Activated T-cell treated with anti-CD3 and anti-CD28 coated beads, Interleukin-2, amount 50 U/mL, for 72 hours (primary cell): ENCODE measurements at regions not wholly inside any gene's neighbourhood (a gene's known extent, or its start where the extent isn't known, plus 50 kb on each side); places are given as distances from the start of the nearest gene placed in this dataset.

Source experiments
- ATAC-seq, 2 donors: fragments of 150-1000 bp; cut with Tn5 transposase; replicated peaks in 1 of 2; 2 replicates each; pipeline ENCODE4 v1.10.0; 2021; ENCODE audit warnings: moderate library complexity in 2 of 2, mild to moderate bottlenecking in 1 of 2
- DNase-seq, 2 donors: peaks; one replicate each; pipeline ENCODE4 v3.0.0; 2021 to 2022; ENCODE audit warnings: mixed read lengths in 1 of 2
- H3K27ac Mint-ChIP-seq: one replicate; pipeline ENCODE4 v1.8.0; 2022; ENCODE audit warnings: mild to moderate bottlenecking, moderate library complexity, mixed read lengths
- H3K27me3 Mint-ChIP-seq: one replicate; pipeline ENCODE4 v1.8.0; 2022; ENCODE audit warnings: low read depth, mixed read lengths
- H3K36me3 Mint-ChIP-seq, 2 donors: one replicate each; pipeline ENCODE4 v1.8.0; 2022; ENCODE audit warnings: mixed read lengths in 2 of 2, mild to moderate bottlenecking in 1 of 2; ENCODE audit not compliant: insufficient read depth in 2 of 2
- H3K4me1 Mint-ChIP-seq: one replicate; pipeline ENCODE4 v1.8.0; 2022; ENCODE audit warnings: low read depth, mixed read lengths
- H3K4me3 Mint-ChIP-seq, 2 donors: one replicate each; pipeline ENCODE4 v1.8.0; 2022; ENCODE audit warnings: mild to moderate bottlenecking in 2 of 2, mixed read lengths in 2 of 2, moderate library complexity in 2 of 2
- H3K9me3 Mint-ChIP-seq, 2 donors: one replicate each; pipeline ENCODE4 v1.8.0; 2022; ENCODE audit warnings: mixed read lengths in 2 of 2

- no peaks in the 10 kb centered on the region for H3K27me3 Mint-ChIP-seq
- H3K4me3 Mint-ChIP-seq, result no peak overlapping the region
- DNase-seq (no peak), ATAC-seq (no peak)
- no peaks in the 10 kb centered on the region for H3K36me3 Mint-ChIP-seq
- peaks cover 0 to 1% of the 10 kb centered on the region in 2 donors for H3K9me3 Mint-ChIP-seq
- no peak overlapping the region for H3K27ac Mint-ChIP-seq
- H3K4me1 Mint-ChIP-seq, result no peaks in the 10 kb centered on the region
Measured at GRCh38 chr1:87719658-87720057, 391.0 kb downstream of the LMO4 start.

- H3K27me3 Mint-ChIP-seq, result no peaks in the 10 kb centered on the region
- no peak overlapping the region for H3K4me3 Mint-ChIP-seq
- no peak overlapping the region for H3K27ac Mint-ChIP-seq
- DNase-seq (no peak), ATAC-seq (no peak)
- H3K36me3 Mint-ChIP-seq, result no peaks in the 10 kb centered on the region
- peaks cover 0 to 1% of the 10 kb centered on the region in 2 donors for H3K9me3 Mint-ChIP-seq
- no peaks in the 10 kb centered on the region for H3K4me1 Mint-ChIP-seq
Measured at GRCh38 chr1:87720561-87720960, 391.9 kb downstream of the LMO4 start.

GRCh38 chr1:87723193-87723592 is 394.5 kb downstream of the LMO4 start:
- ATAC-seq (no peak), DNase-seq (no peak)
- peaks cover 0 to 1% of the 10 kb centered on the region in 2 donors for H3K9me3 Mint-ChIP-seq
- no peaks in the 10 kb centered on the region for H3K27me3 Mint-ChIP-seq
- H3K27ac Mint-ChIP-seq, result no peak overlapping the region
- no peaks in the 10 kb centered on the region for H3K4me1 Mint-ChIP-seq
- no peaks in the 10 kb centered on the region for H3K36me3 Mint-ChIP-seq
- no peak overlapping the region for H3K4me3 Mint-ChIP-seq

- H3K27me3 Mint-ChIP-seq, result peaks cover 6% of the 10 kb centered on the region
- H3K4me1 Mint-ChIP-seq, result no peaks in the 10 kb centered on the region
- ATAC-seq, result no peak
- no peaks in the 10 kb centered on the region for H3K36me3 Mint-ChIP-seq
- no peak overlapping the region for H3K4me3 Mint-ChIP-seq
- H3K9me3 Mint-ChIP-seq, result no peaks in the 10 kb centered on the region
- H3K27ac Mint-ChIP-seq, result no peak overlapping the region
- DNase-seq, result no peak
Measured at GRCh38 chr1:87728169-87728568, 399.5 kb downstream of the LMO4 start.

- H3K4me3 Mint-ChIP-seq, result no peak overlapping the region
- no peaks in the 10 kb centered on the region for H3K9me3 Mint-ChIP-seq
- no peaks in the 10 kb centered on the region for H3K36me3 Mint-ChIP-seq
- no peak for DNase-seq
- H3K4me1 Mint-ChIP-seq, result no peaks in the 10 kb centered on the region
- peaks cover 6% of the 10 kb centered on the region for H3K27me3 Mint-ChIP-seq
- no peak for ATAC-seq
- no peak overlapping the region for H3K27ac Mint-ChIP-seq
Measured at GRCh38 chr1:87730274-87731216, 401.9 kb downstream of the LMO4 start.

- Mint-ChIP-seq H3K4me3 (no peak overlapping the region), H3K27ac (no peak overlapping the region), H3K9me3 (no peaks in the 10 kb centered on the region), H3K36me3 (no peaks in the 10 kb centered on the region), H3K4me1 (no peaks in the 10 kb centered on the region), H3K27me3 (peaks cover 6% of the 10 kb centered on the region)
- ATAC-seq (no peak), DNase-seq (no peak)
Measured at GRCh38 chr1:87733386-87733785, 404.7 kb downstream of the LMO4 start.

GRCh38 chr1:87735750-87736149 is 407.1 kb downstream of the LMO4 start:
- H3K4me3 Mint-ChIP-seq, result no peak overlapping the region

GRCh38 chr1:87739141-87739540 is 410.5 kb downstream of the LMO4 start:
- Mint-ChIP-seq H3K4me3 (no peak overlapping the region), H3K4me1 (no peaks in the 10 kb centered on the region)
- DNase-seq, result no peak

More at GRCh38 chr1:87735750-87736149, 407.1 kb downstream of the LMO4 start:
- no peaks in the 10 kb centered on the region for H3K36me3 Mint-ChIP-seq
- DNase-seq (no peak), ATAC-seq (no peak)
- no peaks in the 10 kb centered on the region for H3K9me3 Mint-ChIP-seq
- H3K27me3 Mint-ChIP-seq, result peaks cover 6% of the 10 kb centered on the region
- H3K27ac Mint-ChIP-seq, result no peak overlapping the region
- no peaks in the 10 kb centered on the region for H3K4me1 Mint-ChIP-seq

GRCh38 chr1:87739704-87740103 is 411.0 kb downstream of the LMO4 start:
- H3K27ac Mint-ChIP-seq, result no peak overlapping the region
- no peaks in the 10 kb centered on the region for H3K9me3 Mint-ChIP-seq
- no peaks in the 10 kb centered on the region for H3K36me3 Mint-ChIP-seq
- DNase-seq, result no peak
- H3K27me3 Mint-ChIP-seq, result no peaks in the 10 kb centered on the region
- no peaks in the 10 kb centered on the region for H3K4me1 Mint-ChIP-seq
- no peak for ATAC-seq
- no peak overlapping the region for H3K4me3 Mint-ChIP-seq

More at GRCh38 chr1:87739141-87739540, 410.5 kb downstream of the LMO4 start:
- no peak overlapping the region for H3K27ac Mint-ChIP-seq
- no peaks in the 10 kb centered on the region for H3K27me3 Mint-ChIP-seq
- H3K9me3 Mint-ChIP-seq, result no peaks in the 10 kb centered on the region
- ATAC-seq, result no peak
- no peaks in the 10 kb centered on the region for H3K36me3 Mint-ChIP-seq

- no peaks in the 10 kb centered on the region for H3K36me3 Mint-ChIP-seq
- DNase-seq, result no peak
- no peaks in the 10 kb centered on the region for H3K9me3 Mint-ChIP-seq
- H3K4me3 Mint-ChIP-seq, result no peak overlapping the region
- H3K4me1 Mint-ChIP-seq, result no peaks in the 10 kb centered on the region
- H3K27me3 Mint-ChIP-seq, result no peaks in the 10 kb centered on the region
- ATAC-seq, result no peak
- H3K27ac Mint-ChIP-seq, result no peak overlapping the region
Measured at GRCh38 chr1:87743256-87743655, 414.6 kb downstream of the LMO4 start.

GRCh38 chr1:87744056-87744455 is 415.4 kb downstream of the LMO4 start:
- H3K4me1 Mint-ChIP-seq, result no peaks in the 10 kb centered on the region
- no peaks in the 10 kb centered on the region for H3K9me3 Mint-ChIP-seq
- no peaks in the 10 kb centered on the region for H3K36me3 Mint-ChIP-seq
- H3K27ac Mint-ChIP-seq, result no peak overlapping the region
- H3K4me3 Mint-ChIP-seq, result no peak overlapping the region
- H3K27me3 Mint-ChIP-seq, result no peaks in the 10 kb centered on the region
- DNase-seq, result no peak
- no peak for ATAC-seq

GRCh38 chr1:87744763-87745162 is 416.1 kb downstream of the LMO4 start:
- Mint-ChIP-seq H3K4me1 (no peaks in the 10 kb centered on the region), H3K36me3 (no peaks in the 10 kb centered on the region)
- no peak for ATAC-seq

GRCh38 chr1:87753366-87753765 is 424.7 kb downstream of the LMO4 start:
- Mint-ChIP-seq H3K4me3 (no peak overlapping the region), H3K36me3 (no peaks in the 10 kb centered on the region), H3K4me1 (no peaks in the 10 kb centered on the region), H3K27me3 (no peaks in the 10 kb centered on the region), H3K27ac (no peak overlapping the region), H3K9me3 (no peaks in the 10 kb centered on the region)
- ATAC-seq, result no peak
- DNase-seq, result no peak

More at GRCh38 chr1:87744763-87745162, 416.1 kb downstream of the LMO4 start:
- Mint-ChIP-seq H3K27ac (no peak overlapping the region), H3K9me3 (no peaks in the 10 kb centered on the region), H3K27me3 (no peaks in the 10 kb centered on the region), H3K4me3 (no peak overlapping the region)
- DNase-seq, result no peak

- Mint-ChIP-seq H3K27ac (no peak overlapping the region), H3K9me3 (no peaks in the 10 kb centered on the region), H3K4me3 (no peak overlapping the region), H3K36me3 (no peaks in the 10 kb centered on the region), H3K4me1 (no peaks in the 10 kb centered on the region), H3K27me3 (no peaks in the 10 kb centered on the region)
- DNase-seq (no peak), ATAC-seq (no peak)
Measured at GRCh38 chr1:87754139-87754538, 425.5 kb downstream of the LMO4 start.
